ENCODE measurements at regions not wholly inside any gene's neighbourhood (a gene's known extent, or its start where the extent isn't known, plus 50 kb on each side); places are given as distances from the start of the nearest gene placed in this dataset.

DNA sequence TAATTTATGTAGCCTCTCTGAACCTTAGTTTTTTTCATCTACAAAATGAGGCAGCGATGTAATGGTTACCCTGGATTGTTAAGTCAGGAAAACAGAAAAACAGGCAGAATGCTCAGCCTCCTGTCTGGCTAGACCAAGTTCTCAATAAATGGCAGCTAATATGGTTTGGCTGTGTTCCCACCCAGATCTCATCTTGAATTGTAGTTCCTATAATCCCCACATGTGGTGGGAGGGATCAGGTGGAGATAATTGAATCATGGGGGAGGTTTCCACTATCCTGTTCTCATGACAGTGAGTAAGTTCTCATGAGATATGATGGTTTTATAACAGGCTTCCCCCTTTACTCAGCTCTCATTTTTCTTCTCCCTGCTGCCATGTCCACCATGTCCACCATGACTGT is 220.0 kb downstream of the CMPK2 start:
- POLR2A ChIA-PET: no interaction called here
- RAD21 ChIA-PET (ENCODE audit: low non-redundant PET in 1 of 2, low total read pairs in 2 of 2, uncharacterized antibody in 2 of 2, unreplicated experiment in 2 of 2): no interaction called here

DNA sequence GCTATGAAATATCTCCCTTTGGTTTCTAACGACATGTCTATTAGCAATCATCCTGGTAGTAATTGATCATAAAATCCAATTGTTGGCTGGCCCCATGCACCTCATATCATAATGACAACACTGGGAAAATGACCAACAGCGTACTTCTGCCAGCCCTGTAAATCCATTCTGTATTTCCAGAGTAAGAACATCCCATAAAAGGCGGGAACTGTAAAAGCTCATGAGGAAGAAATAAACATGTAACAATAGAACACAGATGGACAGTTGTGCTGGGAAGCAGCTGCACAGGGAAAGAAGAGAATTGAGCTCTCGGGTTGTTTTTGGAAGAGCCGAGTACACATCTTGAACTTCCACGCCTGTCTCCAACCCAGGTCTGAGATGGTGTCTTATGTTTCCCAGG is 218.7 kb downstream of the CMPK2 start:
- Histone ChIP-seq H3K9me3 (ENCODE audit: control insufficient read depth in 1 of 2, insufficient read depth in 1 of 2, low read depth in 1 of 2, low read length in 2 of 2) (no peaks in the 10 kb centered on the region), H3K4me1 (ENCODE audit: control insufficient read depth in 1 of 2, insufficient read depth in 2 of 2, low read length in 2 of 2) (no peaks in the 10 kb centered on the region), H3K36me3 (ENCODE audit: control insufficient read depth in 1 of 2, insufficient read depth in 2 of 2, low read length in 2 of 2) (no peaks in the 10 kb centered on the region), H3K9me2 (ENCODE audit: insufficient read depth) (no peaks in the 10 kb centered on the region), H4K20me1 (ENCODE audit: insufficient read depth) (no peaks in the 10 kb centered on the region), H3K4me2 (ENCODE audit: low read length) (no peak overlapping the region), H3K4me3 (replicated peaks in 1 of 2; ENCODE audit: low read depth in 1 of 2, low read length in 2 of 2) (no peak overlapping the region), H3K9ac (ENCODE audit: low read length) (no peak overlapping the region), H2AFZ (ENCODE audit: low read depth, low read length, poor library complexity, severe bottlenecking) (no peak overlapping the region), H3K27me3 (ENCODE audit: insufficient read depth, low read length) (peaks cover 4% of the 10 kb centered on the region; the same call in 1 of the 2 replicates), H3K27ac (ENCODE audit: low read depth, low read length) (no peak overlapping the region), H3K79me2 (ENCODE audit: insufficient read depth, low read length) (no peaks in the 10 kb centered on the region)
- RAD21 ChIA-PET (ENCODE audit: low non-redundant PET in 1 of 2, low total read pairs in 2 of 2, uncharacterized antibody in 2 of 2, unreplicated experiment in 2 of 2): no interaction called here
- intact Hi-C loops (cut with micrococcal nuclease): no loop called here
- POLR2A ChIA-PET: no interaction called here
- no peak for DNase-seq (ENCODE audit: low read depth, low spot score)
- no peak for TF ChIP-seq JUND (IDR thresholded peaks at IDR 0.05)
- TF ChIP-seq SP1 (IDR thresholded peaks at IDR 0.05; ENCODE audit: low read depth): no peak
- TF ChIP-seq, protein P1, sequence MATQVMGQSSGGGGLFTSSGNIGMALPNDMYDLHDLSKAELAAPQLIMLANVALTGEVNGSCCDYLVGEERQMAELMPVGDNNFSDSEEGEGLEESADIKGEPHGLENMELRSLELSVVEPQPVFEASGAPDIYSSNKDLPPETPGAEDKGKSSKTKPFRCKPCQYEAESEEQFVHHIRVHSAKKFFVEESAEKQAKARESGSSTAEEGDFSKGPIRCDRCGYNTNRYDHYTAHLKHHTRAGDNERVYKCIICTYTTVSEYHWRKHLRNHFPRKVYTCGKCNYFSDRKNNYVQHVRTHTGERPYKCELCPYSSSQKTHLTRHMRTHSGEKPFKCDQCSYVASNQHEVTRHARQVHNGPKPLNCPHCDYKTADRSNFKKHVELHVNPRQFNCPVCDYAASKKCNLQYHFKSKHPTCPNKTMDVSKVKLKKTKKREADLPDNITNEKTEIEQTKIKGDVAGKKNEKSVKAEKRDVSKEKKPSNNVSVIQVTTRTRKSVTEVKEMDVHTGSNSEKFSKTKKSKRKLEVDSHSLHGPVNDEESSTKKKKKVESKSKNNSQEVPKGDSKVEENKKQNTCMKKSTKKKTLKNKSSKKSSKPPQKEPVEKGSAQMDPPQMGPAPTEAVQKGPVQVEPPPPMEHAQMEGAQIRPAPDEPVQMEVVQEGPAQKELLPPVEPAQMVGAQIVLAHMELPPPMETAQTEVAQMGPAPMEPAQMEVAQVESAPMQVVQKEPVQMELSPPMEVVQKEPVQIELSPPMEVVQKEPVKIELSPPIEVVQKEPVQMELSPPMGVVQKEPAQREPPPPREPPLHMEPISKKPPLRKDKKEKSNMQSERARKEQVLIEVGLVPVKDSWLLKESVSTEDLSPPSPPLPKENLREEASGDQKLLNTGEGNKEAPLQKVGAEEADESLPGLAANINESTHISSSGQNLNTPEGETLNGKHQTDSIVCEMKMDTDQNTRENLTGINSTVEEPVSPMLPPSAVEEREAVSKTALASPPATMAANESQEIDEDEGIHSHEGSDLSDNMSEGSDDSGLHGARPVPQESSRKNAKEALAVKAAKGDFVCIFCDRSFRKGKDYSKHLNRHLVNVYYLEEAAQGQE (IDR thresholded peaks at IDR 0.05; ENCODE audit: low read depth): no peak
- TF ChIP-seq ZNF274 (IDR thresholded peaks at IDR 0.05; ENCODE audit: low read depth, low read length): no peak
- TF ChIP-seq EZH2 (IDR thresholded peaks at IDR 0.05): no peak
- no peak for TF ChIP-seq SRF (IDR thresholded peaks at IDR 0.05; ENCODE audit: low read depth)
- TF ChIP-seq, protein P2, sequence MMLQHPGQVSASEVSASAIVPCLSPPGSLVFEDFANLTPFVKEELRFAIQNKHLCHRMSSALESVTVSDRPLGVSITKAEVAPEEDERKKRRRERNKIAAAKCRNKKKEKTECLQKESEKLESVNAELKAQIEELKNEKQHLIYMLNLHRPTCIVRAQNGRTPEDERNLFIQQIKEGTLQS (IDR thresholded peaks at IDR 0.05): no peak
- CTCF ChIA-PET: no interaction called here
- BruUV-seq (replicated peaks): no TSS peak
- ATAC-seq: no peak

More for the DNA sequence above, 220.0 kb downstream of the CMPK2 start:
- Histone ChIP-seq H3K4me3 (replicated peaks in 1 of 2; ENCODE audit: low read depth in 1 of 2, low read length in 2 of 2) (no peak overlapping the region), H3K9me2 (ENCODE audit: insufficient read depth) (no peaks in the 10 kb centered on the region), H3K9ac (ENCODE audit: low read length) (no peak overlapping the region), H3K4me2 (ENCODE audit: low read length) (no peak overlapping the region), H3K36me3 (ENCODE audit: control insufficient read depth in 1 of 2, insufficient read depth in 2 of 2, low read length in 2 of 2) (no peaks in the 10 kb centered on the region), H4K20me1 (ENCODE audit: insufficient read depth) (no peaks in the 10 kb centered on the region), H3K27ac (ENCODE audit: low read depth, low read length) (no peak overlapping the region), H2AFZ (ENCODE audit: low read depth, low read length, poor library complexity, severe bottlenecking) (no peak overlapping the region), H3K9me3 (ENCODE audit: control insufficient read depth in 1 of 2, insufficient read depth in 1 of 2, low read depth in 1 of 2, low read length in 2 of 2) (no peaks in the 10 kb centered on the region), H3K4me1 (ENCODE audit: control insufficient read depth in 1 of 2, insufficient read depth in 2 of 2, low read length in 2 of 2) (no peaks in the 10 kb centered on the region), H3K79me2 (ENCODE audit: insufficient read depth, low read length) (no peaks in the 10 kb centered on the region), H3K27me3 (ENCODE audit: insufficient read depth, low read length) (peaks cover 4% of the 10 kb centered on the region; the same call in 1 of the 2 replicates)
- no peak for DNase-seq (ENCODE audit: low read depth, low spot score)
- TF ChIP-seq, protein P3, sequence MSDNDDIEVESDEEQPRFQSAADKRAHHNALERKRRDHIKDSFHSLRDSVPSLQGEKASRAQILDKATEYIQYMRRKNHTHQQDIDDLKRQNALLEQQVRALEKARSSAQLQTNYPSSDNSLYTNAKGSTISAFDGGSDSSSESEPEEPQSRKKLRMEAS (IDR thresholded peaks at IDR 0.05): no peak
- no peak for TF ChIP-seq CBX3 (IDR thresholded peaks at IDR 0.05; ENCODE audit: low read depth)
- no peak for TF ChIP-seq JUND (IDR thresholded peaks at IDR 0.05)
- no peak for TF ChIP-seq POLR2AphosphoS5 (IDR thresholded peaks at IDR 0.05; ENCODE audit: low read depth, low read length)
- TF ChIP-seq EZH2 (IDR thresholded peaks at IDR 0.05): no peak
- intact Hi-C loops (cut with micrococcal nuclease): no loop called here
- BruUV-seq (replicated peaks): no TSS peak
- no peak for ATAC-seq
- CTCF ChIA-PET: no interaction called here

Data from HCT116 (cell line).